ENCODE measurements at regions not wholly inside any gene's neighbourhood (a gene's known extent, or its start where the extent isn't known, plus 50 kb on each side); places are given as distances from the start of the nearest gene placed in this dataset.

GRCh38 chr7:22962775-22963350, 51.1 kb downstream of the HYCC1 start:
- no peak for TF ChIP-seq CTCF (IDR thresholded peaks at IDR 0.05; ENCODE audit: low read length)
- no peak for TF ChIP-seq EZH2 (optimal IDR thresholded peaks at IDR 0.05; ENCODE audit: low read depth, low read length)
